ENCODE measurements at regions not wholly inside any gene's neighbourhood (a gene's known extent, or its start where the extent isn't known, plus 50 kb on each side); places are given as distances from the start of the nearest gene placed in this dataset.

- FAIRE-seq, result no peak
- TF ChIP-seq NKRF (conservative IDR thresholded peaks at IDR 0.05), result no peak
- TF ChIP-seq ZBED1 (IDR thresholded peaks at IDR 0.05; ENCODE audit: borderline replicate concordance), result no peak
- no peak for TF ChIP-seq E2F4 (IDR thresholded peaks at IDR 0.05; ENCODE audit: low read depth, low read length)
- TF ChIP-seq E4F1 (IDR thresholded peaks at IDR 0.05; ENCODE audit: borderline replicate concordance, partially characterized antibody), result no peak
- TF ChIP-seq RBBP5 (conservative IDR thresholded peaks at IDR 0.05), result no peak
- TF ChIP-seq LARP7 (IDR thresholded peaks at IDR 0.05), result no peak
- TF ChIP-seq EED (IDR thresholded peaks at IDR 0.05; ENCODE audit: low read depth), result no peak
- no peak for TF ChIP-seq ESRRA (IDR thresholded peaks at IDR 0.05; ENCODE audit: low read length)
- in situ Hi-C loops (cut with MboI) (loop anchor here (5.0 kb wide), 1 partner anchor 267 kb away; no protein-coding TSS in a partner anchor), intact Hi-C loops (cut with micrococcal nuclease; ENCODE audit: unreplicated experiment) (no loop called here)
- Histone ChIP-seq H3K9ac (ENCODE audit: control insufficient read depth, insufficient read depth, low read length) (no peak overlapping the region), H3K9me3 (replicated peaks; ENCODE audit: control insufficient read depth, insufficient read depth, low read length) (no peaks in the 10 kb centered on the region), H4K20me1 (ENCODE audit: control insufficient read depth, insufficient read depth) (no peaks in the 10 kb centered on the region), H3K4me3 (no peak overlapping the region), H3K27ac (ENCODE audit: control insufficient read depth, insufficient read depth) (no peak overlapping the region), H3K4me1 (ENCODE audit: control insufficient read depth, insufficient read depth, low read length) (no peaks in the 10 kb centered on the region), H3K36me3 (ENCODE audit: control insufficient read depth in 2 of 2, insufficient read depth in 2 of 2, low read length in 1 of 2) (no peaks in the 10 kb centered on the region), H3K4me2 (ENCODE audit: control insufficient read depth, insufficient read depth) (no peak overlapping the region), H3K27me3 (replicated peaks in 1 of 2; ENCODE audit: control insufficient read depth in 2 of 2, insufficient read depth in 2 of 2, low read length in 1 of 2) (no peaks in the 10 kb centered on the region), H2AFZ (ENCODE audit: control insufficient read depth, low read depth, low read length) (no peak overlapping the region), H3K79me2 (ENCODE audit: control insufficient read depth, insufficient read depth, low read length) (no peaks in the 10 kb centered on the region)
- CTCF ChIA-PET, result no interaction called here
- no TSS peak for BruUV-seq (replicated peaks)
- DNase-seq (ENCODE audit: low read depth, low spot score), result no peak
- SMC1A ChIA-PET (ENCODE audit: uncharacterized antibody, unreplicated experiment), result interaction anchor here (2.0 kb wide), 1 partner anchor 7 kb away, joined by 9 read pairs; no protein-coding TSS in a partner anchor
- POLR2A ChIA-PET, result no interaction called here
- no peak for ATAC-seq
- 2% methylated on average over 4 of the region's 4 CpGs for WGBS (ENCODE audit: insufficient coverage, insufficient replicate concordance, low lambda C conversion rate, missing lambda C conversion rate)
- RAD21 ChIA-PET (ENCODE audit: unreplicated experiment), result no interaction called here
Observed at GRCh38 chr2:84029903-84030575, 429.0 kb downstream of the SUCLG1 start.
